Mesenchymal stem cell (in vitro differentiated cells and primary cell): ENCODE measurements at regions not wholly inside any gene's neighbourhood (a gene's known extent, or its start where the extent isn't known, plus 50 kb on each side); places are given as distances from the start of the nearest gene placed in this dataset.

Experiments
- DNase-seq: peaks from one replicate; pipeline ENCODE4 v3.0.0-alpha.2; 2013
- H2AFZ ChIP-seq: one replicate; pipeline ENCODE4 v1.6.1; 2013; ENCODE audit warnings: low read depth, mild to moderate bottlenecking, control low read depth, inconsistent platforms, low read length, moderate library complexity
- H2AK5ac ChIP-seq: 2 replicates; pipeline ENCODE4 v1.6.1; 2013; ENCODE audit warnings: low read length, moderate library complexity, mild to moderate bottlenecking, inconsistent platforms; ENCODE audit not compliant: severe bottlenecking
- H2BK120ac ChIP-seq: one replicate; pipeline ENCODE4 v1.6.1; 2013; ENCODE audit warnings: low read depth, mild to moderate bottlenecking, inconsistent platforms, low read length, moderate library complexity
- H2BK12ac ChIP-seq, 2 experiments: one replicate each; pipeline ENCODE4 v1.6.1; 2013; ENCODE audit warnings: inconsistent platforms in 2 of 2, low read length in 2 of 2, mild to moderate bottlenecking in 2 of 2, moderate library complexity in 2 of 2, control low read depth in 1 of 2
- H2BK15ac ChIP-seq: one replicate; pipeline ENCODE4 v1.6.1; 2013; ENCODE audit warnings: mild to moderate bottlenecking, low read depth, inconsistent platforms; ENCODE audit not compliant: poor library complexity, severe bottlenecking
- H2BK5ac ChIP-seq: 2 replicates; pipeline ENCODE4 v1.6.1; 2013; ENCODE audit warnings: low read depth, mild to moderate bottlenecking, low read length, control low read depth, inconsistent platforms; ENCODE audit not compliant: poor library complexity, severe bottlenecking
- H3K14ac ChIP-seq, 2 experiments: one replicate each; pipeline ENCODE4 v1.6.1; 2013; ENCODE audit warnings: inconsistent platforms in 2 of 2, low read length in 2 of 2, control low read depth in 1 of 2, mild to moderate bottlenecking in 1 of 2, moderate library complexity in 1 of 2
- H3K18ac ChIP-seq, 2 experiments: one replicate each; pipeline ENCODE4 v1.6.1; 2013; ENCODE audit warnings: inconsistent platforms in 2 of 2, low read length in 2 of 2, control low read depth in 1 of 2, low read depth in 1 of 2, mild to moderate bottlenecking in 1 of 2
- H3K23ac ChIP-seq, 2 experiments: one replicate each; pipeline ENCODE4 v1.6.1; 2013; ENCODE audit warnings: inconsistent platforms in 2 of 2, low read length in 2 of 2, mild to moderate bottlenecking in 2 of 2, moderate library complexity in 2 of 2, control low read depth in 1 of 2
- H3K27ac ChIP-seq: 2 replicates; pipeline ENCODE4 v1.5.1; 2013; ENCODE audit warnings: mild to moderate bottlenecking, moderate library complexity, low read length, control low read depth, inconsistent platforms; ENCODE audit not compliant: poor library complexity, severe bottlenecking
- H3K27me3 ChIP-seq, 2 experiments: 2 replicates each; pipeline versions ENCODE4 v1.6.1 to v1.7.0; 2013; ENCODE audit warnings: low read length in 2 of 2, mild to moderate bottlenecking in 2 of 2, moderate library complexity in 2 of 2, control low read depth in 1 of 2, inconsistent platforms in 1 of 2; ENCODE audit not compliant: control insufficient read depth in 1 of 2, insufficient read depth in 1 of 2
- H3K36me3 ChIP-seq, 2 experiments: 2 replicates each; pipeline versions ENCODE4 v1.6.1 to v1.7.0; 2013; ENCODE audit warnings: low read length in 2 of 2, control low read depth in 1 of 2, inconsistent platforms in 1 of 2, low read depth in 1 of 2, mild to moderate bottlenecking in 1 of 2; ENCODE audit not compliant: insufficient read depth in 2 of 2, control insufficient read depth in 1 of 2
- H3K4ac ChIP-seq, 2 experiments: one replicate each; pipeline ENCODE4 v1.6.1; 2013; ENCODE audit warnings: inconsistent platforms in 2 of 2, low read length in 2 of 2, mild to moderate bottlenecking in 2 of 2, moderate library complexity in 2 of 2, control low read depth in 1 of 2, low read depth in 1 of 2
- H3K4me1 ChIP-seq: 2 replicates; pipeline ENCODE4 v1.6.1; 2013; ENCODE audit warnings: low read depth, low read length, control low read depth; ENCODE audit not compliant: control insufficient read depth, insufficient read depth
- H3K4me2 ChIP-seq: 2 replicates; pipeline ENCODE4 v1.6.1; 2013; ENCODE audit warnings: low read length, mild to moderate bottlenecking, inconsistent platforms; ENCODE audit not compliant: poor library complexity, severe bottlenecking
- H3K4me3 ChIP-seq, 2 experiments: 2 replicates each; pipeline versions ENCODE4 v1.5.1 to v1.7.0; 2013; ENCODE audit warnings: low read length in 2 of 2, mild to moderate bottlenecking in 2 of 2, control low read depth in 1 of 2, low read depth in 1 of 2; ENCODE audit not compliant: insufficient read depth in 1 of 2
- H3K79me1 ChIP-seq: replicated peaks from 2 replicates; pipeline ENCODE4 v1.6.1; 2013; ENCODE audit warnings: mild to moderate bottlenecking, control low read depth, low read length, inconsistent platforms; ENCODE audit not compliant: poor library complexity, severe bottlenecking
- H3K9ac ChIP-seq: 2 replicates; pipeline ENCODE4 v1.7.0; 2013; ENCODE audit warnings: mild to moderate bottlenecking, low read length, moderate library complexity
- H3K9me3 ChIP-seq: 2 replicates; pipeline ENCODE4 v1.7.0; 2013; ENCODE audit warnings: mild to moderate bottlenecking, low read length; ENCODE audit not compliant: control insufficient read depth
- H4K8ac ChIP-seq: one replicate; pipeline ENCODE4 v1.6.1; 2013; ENCODE audit warnings: inconsistent platforms, mild to moderate bottlenecking, low read length, moderate library complexity
- H4K91ac ChIP-seq: one replicate; pipeline ENCODE4 v1.6.1; 2013; ENCODE audit warnings: mild to moderate bottlenecking, low read length, inconsistent platforms
- WGBS: methylation state at CpG from one replicate; pipeline ENCODE4 v1.1.7; 2013; ENCODE audit warnings: mixed read lengths; 5-methylcytosine and 5-hydroxymethylcytosine counted together

- Histone ChIP-seq H3K27ac (no peak overlapping the region), H3K27me3 (no peaks in the 10 kb centered on the region), H3K4me1 (peaks cover 1% of the 10 kb centered on the region), H3K4me3 (no peak overlapping the region), H3K14ac (no peak overlapping the region), H3K4ac (no peak overlapping the region), H2AK5ac (no peak overlapping the region), H4K91ac (no peak overlapping the region), H3K79me1 (no peaks in the 10 kb centered on the region), H2BK5ac (no peak overlapping the region), H2BK120ac (no peak overlapping the region), H3K23ac (no peak overlapping the region), H2BK15ac (no peak overlapping the region), H3K9ac (no peak overlapping the region), H2BK12ac (no peak overlapping the region), H3K4me2 (no peak overlapping the region), H2AFZ (no peak overlapping the region), H4K8ac (no peak overlapping the region), H3K9me3 (no peaks in the 10 kb centered on the region), H3K18ac (no peak overlapping the region), H3K36me3 (no peaks in the 10 kb centered on the region)
- WGBS, result 85% methylated on average over 1 of the region's 2 CpGs
- no peak for DNase-seq
Measured at GRCh38 chr14:87407344-87407743, 585.6 kb downstream of the GALC start.

GRCh38 chr14:87405563-87405962 is 587.4 kb downstream of the GALC start:
- no peaks in the 10 kb centered on the region for H3K79me1 ChIP-seq
- no peak overlapping the region for H2BK15ac ChIP-seq
- no peak overlapping the region for H3K18ac ChIP-seq
- H4K8ac ChIP-seq, result no peak overlapping the region
- no peak for DNase-seq
- H3K9ac ChIP-seq, result no peak overlapping the region
- no peak overlapping the region for H3K4me2 ChIP-seq
- H2BK5ac ChIP-seq, result no peak overlapping the region
- no peak overlapping the region for H4K91ac ChIP-seq
- WGBS, result 59% methylated on average over 3 of the region's 3 CpGs
- no peak overlapping the region for H3K4ac ChIP-seq
- no peaks in the 10 kb centered on the region for H3K36me3 ChIP-seq
- H3K14ac ChIP-seq, result no peak overlapping the region
- H3K27ac ChIP-seq, result no peak overlapping the region
- no peak overlapping the region for H2BK120ac ChIP-seq
- H2BK12ac ChIP-seq, result no peak overlapping the region
- H2AK5ac ChIP-seq, result no peak overlapping the region
- H3K27me3 ChIP-seq, result no peaks in the 10 kb centered on the region
- no peak overlapping the region for H2AFZ ChIP-seq
- H3K4me1 ChIP-seq, result no peaks in the 10 kb centered on the region
- no peak overlapping the region for H3K23ac ChIP-seq
- no peak overlapping the region for H3K4me3 ChIP-seq
- H3K9me3 ChIP-seq, result no peaks in the 10 kb centered on the region

- Histone ChIP-seq H2BK15ac (no peak overlapping the region), H3K9me3 (no peaks in the 10 kb centered on the region), H3K79me1 (no peaks in the 10 kb centered on the region), H3K27ac (no peak overlapping the region), H3K4me3 (no peak overlapping the region), H2BK5ac (no peak overlapping the region), H3K27me3 (no peaks in the 10 kb centered on the region), H2BK12ac (no peak overlapping the region), H2AK5ac (no peak overlapping the region), H3K23ac (no peak overlapping the region), H3K9ac (no peak overlapping the region), H3K4ac (no peak overlapping the region), H3K36me3 (no peaks in the 10 kb centered on the region), H3K18ac (no peak overlapping the region), H2BK120ac (no peak overlapping the region), H3K14ac (no peak overlapping the region), H3K4me2 (no peak overlapping the region), H3K4me1 (no peaks in the 10 kb centered on the region), H4K91ac (no peak overlapping the region), H4K8ac (no peak overlapping the region), H2AFZ (no peak overlapping the region)
- 84% methylated on average over 3 of the region's 4 CpGs for WGBS
- DNase-seq, result no peak
Measured at GRCh38 chr14:87397499-87397898, 595.5 kb downstream of the GALC start.

GRCh38 chr14:87391066-87391465 is 601.9 kb downstream of the GALC start:
- H2AK5ac ChIP-seq, result no peak overlapping the region
- no peaks in the 10 kb centered on the region for H3K9me3 ChIP-seq
- no peak overlapping the region for H2AFZ ChIP-seq
- H2BK5ac ChIP-seq, result no peak overlapping the region
- no peak overlapping the region for H3K4me2 ChIP-seq
- no peak overlapping the region for H4K8ac ChIP-seq
- no peak overlapping the region for H3K14ac ChIP-seq
- H2BK15ac ChIP-seq, result no peak overlapping the region
- H3K23ac ChIP-seq, result no peak overlapping the region
- H3K18ac ChIP-seq, result no peak overlapping the region
- no peaks in the 10 kb centered on the region for H3K4me1 ChIP-seq
- H3K36me3 ChIP-seq, result no peaks in the 10 kb centered on the region
- no peaks in the 10 kb centered on the region for H3K27me3 ChIP-seq
- H4K91ac ChIP-seq, result no peak overlapping the region
- WGBS, result 92% methylated on average over 4 of the region's 5 CpGs
- no peak overlapping the region for H3K4me3 ChIP-seq
- H3K27ac ChIP-seq, result no peak overlapping the region
- no peak overlapping the region for H3K9ac ChIP-seq
- DNase-seq, result no peak
- no peak overlapping the region for H2BK120ac ChIP-seq
- no peaks in the 10 kb centered on the region for H3K79me1 ChIP-seq
- H3K4ac ChIP-seq, result no peak overlapping the region
- H2BK12ac ChIP-seq, result no peak overlapping the region
